Right atrium auricular region (tissue), 2 donors: ENCODE measurements at regions not wholly inside any gene's neighbourhood (a gene's known extent, or its start where the extent isn't known, plus 50 kb on each side); places are given as distances from the start of the nearest gene placed in this dataset.

Experiments used
- DNase-seq: peaks from one replicate; pipeline ENCODE4 v3.0.0-alpha.2; 2019; ENCODE audit warnings: low spot score
- H3K27ac ChIP-seq, 2 donors: fragments of 200-600 bp; sonication (generic); 1 replicate in 1 of 2; 2 replicates in 1 of 2; pipeline ENCODE4 v1.5.1; 2016 to 2019
- H3K27me3 ChIP-seq, 2 donors: fragments of 200-600 bp; sonication (generic); one replicate each; pipeline versions ENCODE4 v1.5.1 to v1.6.0; 2017 to 2019
- H3K36me3 ChIP-seq: fragments of 200-600 bp; sonication (generic); one replicate; pipeline ENCODE4 v1.5.1; 2016
- H3K4me1 ChIP-seq, 2 donors: fragments of 200-600 bp; sonication (generic); one replicate each; pipeline versions ENCODE4 v1.5.1 to v1.6.0; 2017 to 2019
- H3K4me3 ChIP-seq, 2 donors: fragments of 200-600 bp; sonication (generic); 1 replicate in 1 of 2; 2 replicates in 1 of 2; pipeline ENCODE4 v1.5.1; 2017 to 2019; ENCODE audit warnings: mild to moderate bottlenecking in 1 of 2, moderate library complexity in 1 of 2
- H3K9me3 ChIP-seq, 2 donors: fragments of 200-600 bp; sonication (generic); one replicate each; pipeline ENCODE4 v1.5.1; 2019
- TF ChIP-seq, protein P1 (sequence below), 2 donors: fragments of 200-600 bp; sonication (generic); IDR thresholded peaks; one replicate each; pipeline ENCODE4 v1.5.1; 2019; ENCODE audit warnings: antibody characterized with exemption in 2 of 2

DNA sequence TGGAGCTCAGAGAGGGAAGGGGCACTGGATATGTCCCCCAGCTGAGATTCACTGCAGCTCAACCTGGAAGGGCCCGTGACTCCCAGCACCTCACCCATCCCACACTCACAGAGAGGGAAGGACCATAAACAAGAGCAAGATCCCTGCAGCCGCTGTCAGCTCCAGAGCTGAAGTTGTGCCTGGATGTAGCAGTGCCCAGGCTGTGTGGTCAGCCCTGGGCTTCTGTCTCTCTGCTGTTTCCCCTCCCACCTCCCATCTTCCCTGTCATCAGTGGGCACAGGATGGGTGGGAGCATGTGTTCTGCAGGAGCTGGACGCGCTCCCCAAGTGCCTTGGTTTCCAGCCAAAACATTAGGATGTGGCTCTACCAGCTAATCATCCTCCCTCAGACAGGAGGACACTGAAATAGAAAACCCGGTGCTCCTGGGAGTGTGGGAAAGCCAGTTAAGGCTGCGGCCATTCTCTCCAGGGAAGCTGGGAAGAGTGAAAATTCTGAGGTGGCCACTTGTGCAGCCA is 282.7 kb downstream of the NPHP4 start:
- Histone ChIP-seq H3K36me3 (no peaks in the 10 kb centered on the region), H3K27ac (no peak overlapping the region), H3K4me1 (no peaks in the 10 kb centered on the region), H3K9me3 (no peaks in the 10 kb centered on the region), H3K4me3 (no peak overlapping the region), H3K27me3 (no peaks in the 10 kb centered on the region)
- DNase-seq, result no peak
- TF ChIP-seq, protein P1, sequence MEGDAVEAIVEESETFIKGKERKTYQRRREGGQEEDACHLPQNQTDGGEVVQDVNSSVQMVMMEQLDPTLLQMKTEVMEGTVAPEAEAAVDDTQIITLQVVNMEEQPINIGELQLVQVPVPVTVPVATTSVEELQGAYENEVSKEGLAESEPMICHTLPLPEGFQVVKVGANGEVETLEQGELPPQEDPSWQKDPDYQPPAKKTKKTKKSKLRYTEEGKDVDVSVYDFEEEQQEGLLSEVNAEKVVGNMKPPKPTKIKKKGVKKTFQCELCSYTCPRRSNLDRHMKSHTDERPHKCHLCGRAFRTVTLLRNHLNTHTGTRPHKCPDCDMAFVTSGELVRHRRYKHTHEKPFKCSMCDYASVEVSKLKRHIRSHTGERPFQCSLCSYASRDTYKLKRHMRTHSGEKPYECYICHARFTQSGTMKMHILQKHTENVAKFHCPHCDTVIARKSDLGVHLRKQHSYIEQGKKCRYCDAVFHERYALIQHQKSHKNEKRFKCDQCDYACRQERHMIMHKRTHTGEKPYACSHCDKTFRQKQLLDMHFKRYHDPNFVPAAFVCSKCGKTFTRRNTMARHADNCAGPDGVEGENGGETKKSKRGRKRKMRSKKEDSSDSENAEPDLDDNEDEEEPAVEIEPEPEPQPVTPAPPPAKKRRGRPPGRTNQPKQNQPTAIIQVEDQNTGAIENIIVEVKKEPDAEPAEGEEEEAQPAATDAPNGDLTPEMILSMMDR (IDR thresholded peaks at IDR 0.05), result no peak

DNA sequence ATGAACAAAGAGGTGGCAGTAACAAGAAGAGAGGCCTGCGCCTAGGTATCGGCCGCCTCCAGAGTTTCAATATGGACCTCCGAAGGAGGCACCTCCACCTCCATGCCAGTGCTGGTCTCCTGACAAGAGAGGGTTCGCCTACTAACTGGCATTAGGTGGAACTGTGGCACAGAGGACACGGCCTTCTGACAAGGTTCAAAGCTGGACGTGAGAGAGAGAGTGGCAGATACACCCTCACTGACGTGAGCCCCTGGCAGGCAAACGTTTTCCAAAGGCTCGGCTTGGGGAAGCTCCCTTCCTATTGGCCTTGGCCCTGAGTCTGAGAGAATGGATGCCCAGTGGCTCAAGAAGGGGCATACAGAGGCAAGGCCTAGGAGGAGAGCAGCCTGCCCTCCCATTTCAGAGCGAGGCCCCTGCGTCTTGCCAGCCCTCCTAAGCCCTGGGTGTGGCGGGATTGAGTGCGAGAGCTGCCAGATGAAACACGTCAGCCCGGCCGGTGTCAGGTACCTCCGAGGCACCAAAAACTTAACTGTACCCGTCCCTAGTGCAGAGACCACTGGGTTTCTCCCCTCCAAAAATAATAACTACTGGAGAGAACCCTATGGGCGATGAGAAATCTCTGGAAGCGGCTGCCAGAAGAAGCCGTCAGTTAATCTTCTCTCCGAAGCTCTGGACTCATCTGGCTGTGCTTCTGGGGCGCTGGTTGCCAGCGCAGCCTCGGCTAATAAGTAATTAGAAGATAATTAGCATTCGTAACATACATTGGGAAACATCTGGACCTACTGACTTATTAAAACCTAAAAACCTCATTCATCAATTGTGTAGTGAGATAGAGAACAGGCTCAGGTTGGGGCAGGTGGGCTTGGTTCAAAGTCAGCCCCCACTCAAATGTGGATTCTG is 283.6 kb downstream of the NPHP4 start:
- TF ChIP-seq, protein P1 (IDR thresholded peaks at IDR 0.05), result no peak
- Histone ChIP-seq H3K9me3 (no peaks in the 10 kb centered on the region), H3K27me3 (no peaks in the 10 kb centered on the region), H3K36me3 (no peaks in the 10 kb centered on the region), H3K27ac (no peak overlapping the region), H3K4me1 (no peaks in the 10 kb centered on the region), H3K4me3 (no peak overlapping the region)
- no peak for DNase-seq

DNA sequence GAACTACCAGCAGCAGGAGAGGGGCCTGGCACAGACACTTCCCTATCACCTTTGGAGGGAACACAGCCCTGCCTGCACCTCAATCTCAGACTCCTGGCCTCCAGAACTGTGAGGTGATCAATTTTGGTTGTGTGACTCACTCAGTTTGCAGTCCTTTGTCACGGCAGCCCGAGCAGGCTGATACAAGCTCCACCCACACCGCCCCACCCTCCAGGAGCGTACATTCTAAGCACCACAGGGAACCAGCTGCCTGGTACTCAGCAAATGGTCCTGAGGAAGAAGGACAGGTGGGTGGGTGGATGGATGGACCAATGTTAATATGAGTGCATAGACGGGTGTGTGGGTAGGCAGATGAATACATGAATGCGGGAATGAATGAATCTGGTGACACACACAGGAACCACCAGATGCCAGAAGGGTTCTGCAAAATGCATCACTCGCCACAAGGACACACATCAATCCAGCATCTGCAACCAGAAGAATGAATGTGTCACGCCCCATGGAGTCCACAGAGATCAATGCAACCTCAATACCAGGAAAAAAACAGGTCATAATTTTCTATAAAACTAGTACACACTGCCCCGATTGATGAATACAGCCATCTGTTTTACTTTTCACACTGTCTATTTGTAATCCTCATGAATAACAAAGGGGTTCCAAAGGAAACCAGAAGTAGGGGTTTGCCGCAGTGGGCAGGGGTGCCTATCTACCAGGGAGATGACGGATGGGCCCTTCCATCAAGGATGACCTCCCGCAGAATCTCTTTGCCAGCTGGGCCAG is 284.5 kb downstream of the NPHP4 start:
- Histone ChIP-seq H3K27me3 (no peaks in the 10 kb centered on the region), H3K36me3 (no peaks in the 10 kb centered on the region), H3K4me1 (no peaks in the 10 kb centered on the region), H3K27ac (no peak overlapping the region), H3K9me3 (no peaks in the 10 kb centered on the region), H3K4me3 (no peak overlapping the region)
- TF ChIP-seq, protein P1 (IDR thresholded peaks at IDR 0.05), result no peak
- DNase-seq, result no peak

DNA sequence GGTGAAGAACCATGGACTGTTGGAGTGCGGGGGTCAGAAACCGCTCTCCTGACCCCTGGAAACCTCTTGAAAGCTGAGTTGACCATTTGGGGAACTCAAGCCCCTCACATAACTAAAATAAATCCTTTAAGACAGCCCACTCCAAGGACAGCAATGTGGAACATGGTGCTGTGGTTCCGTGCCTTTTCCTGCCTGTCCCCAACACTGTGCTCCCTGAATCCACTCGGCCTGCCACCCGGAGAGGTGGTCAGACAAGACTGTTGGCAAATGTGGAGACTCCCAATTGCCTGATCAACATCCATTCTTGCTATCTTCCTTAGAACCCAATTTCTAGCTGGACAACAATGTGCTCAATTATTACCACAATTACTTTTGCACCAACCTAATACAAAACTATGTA is 286.0 kb downstream of the NPHP4 start:
- no peaks in the 10 kb centered on the region for H3K9me3 ChIP-seq
- TF ChIP-seq, protein P1 (IDR thresholded peaks at IDR 0.05), result no peak
- no peak for DNase-seq
- no peaks in the 10 kb centered on the region for H3K4me1 ChIP-seq
- H3K4me3 ChIP-seq, result no peak overlapping the region
- no peaks in the 10 kb centered on the region for H3K36me3 ChIP-seq
- H3K27me3 ChIP-seq, result no peaks in the 10 kb centered on the region
- H3K27ac ChIP-seq, result no peak overlapping the region

DNA sequence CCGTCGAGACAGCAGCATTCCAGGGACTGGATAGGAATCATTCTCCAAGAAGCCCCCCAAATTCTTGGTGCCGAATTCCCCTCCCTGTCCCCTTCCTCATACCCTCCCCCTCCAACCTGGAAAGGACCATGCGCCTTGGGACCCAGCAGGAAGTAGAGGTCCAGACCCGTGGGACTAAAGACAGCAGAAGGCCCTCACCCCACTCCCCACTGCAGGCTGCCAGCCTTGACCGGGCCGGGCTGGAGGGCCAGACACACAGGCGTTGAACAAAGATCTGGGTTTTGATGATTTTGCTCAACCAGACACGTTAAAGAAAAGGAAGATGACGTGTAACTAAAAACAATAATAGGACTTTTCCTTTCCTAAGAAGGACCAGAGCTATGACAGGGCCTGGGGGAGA is 286.5 kb downstream of the NPHP4 start:
- no peak overlapping the region for H3K27ac ChIP-seq
- TF ChIP-seq, protein P1 (IDR thresholded peaks at IDR 0.05), result no peak

More for the DNA sequence above, 286.5 kb downstream of the NPHP4 start:
- no peak for DNase-seq
- no peaks in the 10 kb centered on the region for H3K36me3 ChIP-seq
- no peaks in the 10 kb centered on the region for H3K27me3 ChIP-seq
- H3K9me3 ChIP-seq, result no peaks in the 10 kb centered on the region
- no peak overlapping the region for H3K4me3 ChIP-seq
- H3K4me1 ChIP-seq, result no peaks in the 10 kb centered on the region
